Kidney (tissue), 13 donors: ENCODE measurements at regions not wholly inside any gene's neighbourhood (a gene's known extent, or its start where the extent isn't known, plus 50 kb on each side); places are given as distances from the start of the nearest gene placed in this dataset.

Source experiments
- DNase-seq, 5 donors: peaks; one replicate each; pipeline ENCODE4 v3.0.0-alpha.2; 2013 to 2020
- FAIRE-seq: peaks from 2 replicates; lab custom pipeline; 2012; peaks lifted over from hg19 to GRCh38; lab: Jason Lieb, UNC
- H3K27ac ChIP-seq, 2 donors: one replicate each; pipeline ENCODE4 v1.7.0; 2013; ENCODE audit warnings: low read depth in 2 of 2, low read length in 2 of 2, inconsistent platforms in 1 of 2
- H3K27me3 ChIP-seq: one replicate; pipeline ENCODE4 v1.7.1; 2013; ENCODE audit warnings: low read length, inconsistent platforms; ENCODE audit not compliant: control insufficient read depth, insufficient read depth
- H3K36me3 ChIP-seq, 3 donors: one replicate each; pipeline versions ENCODE4 v1.7.0 to v1.7.1; 2013; ENCODE audit warnings: low read length in 3 of 3, control low read depth in 1 of 3, inconsistent platforms in 1 of 3; ENCODE audit not compliant: insufficient read depth in 3 of 3, control insufficient read depth in 2 of 3
- H3K4me1 ChIP-seq, 3 donors: one replicate each; pipeline versions ENCODE4 v1.7.0 to v1.7.1; 2013; ENCODE audit warnings: low read length in 3 of 3, inconsistent platforms in 1 of 3, low read depth in 1 of 3; ENCODE audit not compliant: control insufficient read depth in 2 of 3, insufficient read depth in 2 of 3
- H3K4me3 ChIP-seq, 3 donors: one replicate each; pipeline versions ENCODE4 v1.7.0 to v1.8.1; 2013; ENCODE audit warnings: low read length in 3 of 3, control low read depth in 1 of 3, inconsistent platforms in 1 of 3
- H3K9ac ChIP-seq, 3 donors: one replicate each; pipeline versions ENCODE4 v1.7.0 to v1.7.1; 2013; ENCODE audit warnings: low read length in 3 of 3, control low read depth in 1 of 3, inconsistent platforms in 1 of 3
- H3K9me3 ChIP-seq, 3 donors: one replicate each; pipeline versions ENCODE4 v1.7.0 to v1.7.1; 2013; ENCODE audit warnings: low read length in 3 of 3, control low read depth in 1 of 3, inconsistent platforms in 1 of 3; ENCODE audit not compliant: control insufficient read depth in 2 of 3, insufficient read depth in 1 of 3
- CTCF ChIP-seq: IDR thresholded peaks from 3 replicates; pipeline ENCODE4 v1.5.1; 2012; ENCODE audit warnings: mild to moderate bottlenecking, moderate library complexity, borderline replicate concordance; ENCODE audit not compliant: insufficient read depth; ENCODE audit errors: extremely low read depth
- intact Hi-C: fragments of 100-400 bp; cut with DNase I; formaldehyde crosslinking; loops from one replicate; pipeline ENCODE4 v1.11.1; 2022
- donor health status: control.
- donor health status: control.
- donor health status: control.
- donor health status: control.
- donor health status: control.
- donor health status: DM: yes; HTN: yes; CAD: no.
- donor health status: Normal renal cell carcinoma (clear cell type).

GRCh38 chr13:91066745-91067144 is 280.7 kb upstream of the MIR17HG start:
- no peaks in the 10 kb centered on the region for H3K27me3 ChIP-seq
- no peak overlapping the region for H3K9ac ChIP-seq
- no peaks in the 10 kb centered on the region for H3K9me3 ChIP-seq
- no peak overlapping the region for H3K27ac ChIP-seq
- no peak overlapping the region for H3K4me3 ChIP-seq
- H3K36me3 ChIP-seq: no peaks in the 10 kb centered on the region
- FAIRE-seq (no peak), DNase-seq (no peak)
- no peaks in the 10 kb centered on the region for H3K4me1 ChIP-seq
- intact Hi-C loops: no loop called here
- no peak for TF ChIP-seq CTCF

DNA sequence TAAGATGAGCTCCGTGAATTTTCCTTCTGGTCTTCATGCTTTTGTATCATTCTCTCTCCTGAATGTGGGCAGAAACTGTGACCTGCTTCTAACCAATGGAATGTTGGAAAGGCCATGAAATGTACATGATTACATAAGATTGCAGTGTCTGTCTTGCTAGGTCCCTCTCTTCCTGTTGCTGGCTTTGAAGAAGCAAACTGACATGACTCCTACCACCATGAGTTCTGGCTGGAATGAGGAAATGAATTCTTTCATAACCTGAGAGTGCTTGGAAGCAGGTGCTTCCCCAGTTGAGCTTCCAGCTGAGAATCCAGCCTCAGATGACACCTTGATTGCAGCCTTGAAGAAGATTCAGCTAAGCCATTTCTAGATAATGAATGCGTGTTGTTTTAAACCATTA is 275.0 kb upstream of the MIR17HG start:
- H3K4me3 ChIP-seq: no peak overlapping the region
- no peak overlapping the region for H3K9ac ChIP-seq
- DNase-seq (no peak), FAIRE-seq (no peak)
- intact Hi-C loops: no loop called here
- no peak for TF ChIP-seq CTCF
- H3K27me3 ChIP-seq: no peaks in the 10 kb centered on the region
- H3K36me3 ChIP-seq: no peaks in the 10 kb centered on the region
- no peaks in the 10 kb centered on the region for H3K9me3 ChIP-seq
- H3K27ac ChIP-seq: no peak overlapping the region
- H3K4me1 ChIP-seq: no peaks in the 10 kb centered on the region

GRCh38 chr13:91074091-91074490 is 273.4 kb upstream of the MIR17HG start:
- Histone ChIP-seq H3K36me3 (no peaks in the 10 kb centered on the region), H3K4me1 (no peaks in the 10 kb centered on the region), H3K27me3 (no peaks in the 10 kb centered on the region), H3K27ac (no peak overlapping the region), H3K9ac (no peak overlapping the region), H3K4me3 (no peak overlapping the region), H3K9me3 (no peaks in the 10 kb centered on the region)
- no peak for TF ChIP-seq CTCF
- intact Hi-C loops: no loop called here
- FAIRE-seq (no peak), DNase-seq (no peak)

GRCh38 chr13:91076830-91077229 is 270.7 kb upstream of the MIR17HG start:
- intact Hi-C loops: no loop called here
- Histone ChIP-seq H3K27me3 (no peaks in the 10 kb centered on the region), H3K4me1 (no peaks in the 10 kb centered on the region), H3K27ac (no peak overlapping the region), H3K9ac (no peak overlapping the region), H3K4me3 (no peak overlapping the region), H3K9me3 (no peaks in the 10 kb centered on the region), H3K36me3 (no peaks in the 10 kb centered on the region)
- FAIRE-seq (no peak), DNase-seq (no peak)
- no peak for TF ChIP-seq CTCF
